ENCODE measurements at regions not wholly inside any gene's neighbourhood (a gene's known extent, or its start where the extent isn't known, plus 50 kb on each side); places are given as distances from the start of the nearest gene placed in this dataset.

DNA sequence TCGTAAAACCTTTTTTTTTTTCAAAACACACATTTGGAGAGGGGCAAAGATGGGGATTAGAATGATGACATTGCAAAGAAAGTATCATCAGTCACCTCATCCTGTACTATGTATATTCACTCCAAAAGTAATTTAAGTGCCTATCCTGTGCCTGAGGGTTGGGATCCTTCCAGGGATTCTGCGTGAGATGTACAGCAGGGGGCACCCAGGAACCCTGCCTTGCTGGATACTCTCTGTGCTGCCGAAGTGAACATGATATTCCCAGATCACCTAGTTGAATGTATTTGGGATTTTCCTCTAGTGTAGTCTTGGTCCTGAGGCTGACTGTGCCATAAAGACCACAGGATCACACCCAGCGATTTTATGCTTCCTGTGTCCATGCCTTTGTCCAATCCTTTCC, 372.7 kb downstream of the IPO8 start:
- in situ Hi-C loops (cut with MboI; ENCODE audit: low pct_unique_long_range_greater_than_20kb, low sequenced_read_pairs, unreplicated experiment) = no loop called here
- DNase-seq (ENCODE audit: low spot score) = no peak
- TF ChIP-seq, protein P1, sequence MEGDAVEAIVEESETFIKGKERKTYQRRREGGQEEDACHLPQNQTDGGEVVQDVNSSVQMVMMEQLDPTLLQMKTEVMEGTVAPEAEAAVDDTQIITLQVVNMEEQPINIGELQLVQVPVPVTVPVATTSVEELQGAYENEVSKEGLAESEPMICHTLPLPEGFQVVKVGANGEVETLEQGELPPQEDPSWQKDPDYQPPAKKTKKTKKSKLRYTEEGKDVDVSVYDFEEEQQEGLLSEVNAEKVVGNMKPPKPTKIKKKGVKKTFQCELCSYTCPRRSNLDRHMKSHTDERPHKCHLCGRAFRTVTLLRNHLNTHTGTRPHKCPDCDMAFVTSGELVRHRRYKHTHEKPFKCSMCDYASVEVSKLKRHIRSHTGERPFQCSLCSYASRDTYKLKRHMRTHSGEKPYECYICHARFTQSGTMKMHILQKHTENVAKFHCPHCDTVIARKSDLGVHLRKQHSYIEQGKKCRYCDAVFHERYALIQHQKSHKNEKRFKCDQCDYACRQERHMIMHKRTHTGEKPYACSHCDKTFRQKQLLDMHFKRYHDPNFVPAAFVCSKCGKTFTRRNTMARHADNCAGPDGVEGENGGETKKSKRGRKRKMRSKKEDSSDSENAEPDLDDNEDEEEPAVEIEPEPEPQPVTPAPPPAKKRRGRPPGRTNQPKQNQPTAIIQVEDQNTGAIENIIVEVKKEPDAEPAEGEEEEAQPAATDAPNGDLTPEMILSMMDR (IDR thresholded peaks at IDR 0.05; ENCODE audit: extremely low read depth, insufficient read depth, missing control alignments) = no peak

DNA sequence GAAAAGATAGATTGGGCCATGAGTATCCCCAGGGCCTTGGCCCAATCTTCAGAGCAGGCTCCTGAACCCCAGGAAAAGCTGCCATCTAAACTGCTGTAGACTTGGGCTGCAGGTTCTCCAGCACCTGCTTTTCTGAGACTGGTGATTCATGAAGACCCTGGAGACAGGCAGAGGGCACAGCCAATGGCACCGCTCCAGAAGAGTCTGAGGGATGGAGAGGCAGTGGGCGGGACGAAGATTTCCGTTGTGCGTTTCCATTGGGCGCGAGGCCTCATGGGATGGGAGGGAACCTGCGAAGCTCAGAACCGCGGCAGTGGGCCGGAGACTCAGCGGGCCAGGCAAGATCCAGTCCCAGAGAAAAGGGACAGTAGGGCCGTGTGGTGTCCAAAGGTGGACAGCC, 375.1 kb downstream of the IPO8 start:
- TF ChIP-seq, protein P1 (IDR thresholded peaks at IDR 0.05; ENCODE audit: extremely low read depth, insufficient read depth, missing control alignments) = no peak
- DNase-seq (ENCODE audit: low spot score) = no peak
- in situ Hi-C loops (cut with MboI; ENCODE audit: low pct_unique_long_range_greater_than_20kb, low sequenced_read_pairs, unreplicated experiment) = no loop called here

GRCh38 chr12:30314506-30315100, 381.1 kb downstream of the IPO8 start:
- in situ Hi-C loops (cut with MboI; ENCODE audit: low pct_unique_long_range_greater_than_20kb, low sequenced_read_pairs, unreplicated experiment) = no loop called here
- DNase-seq (ENCODE audit: low spot score) = no peak
- TF ChIP-seq, protein P1 (IDR thresholded peaks at IDR 0.05; ENCODE audit: extremely low read depth, insufficient read depth, missing control alignments) = no peak

DNA sequence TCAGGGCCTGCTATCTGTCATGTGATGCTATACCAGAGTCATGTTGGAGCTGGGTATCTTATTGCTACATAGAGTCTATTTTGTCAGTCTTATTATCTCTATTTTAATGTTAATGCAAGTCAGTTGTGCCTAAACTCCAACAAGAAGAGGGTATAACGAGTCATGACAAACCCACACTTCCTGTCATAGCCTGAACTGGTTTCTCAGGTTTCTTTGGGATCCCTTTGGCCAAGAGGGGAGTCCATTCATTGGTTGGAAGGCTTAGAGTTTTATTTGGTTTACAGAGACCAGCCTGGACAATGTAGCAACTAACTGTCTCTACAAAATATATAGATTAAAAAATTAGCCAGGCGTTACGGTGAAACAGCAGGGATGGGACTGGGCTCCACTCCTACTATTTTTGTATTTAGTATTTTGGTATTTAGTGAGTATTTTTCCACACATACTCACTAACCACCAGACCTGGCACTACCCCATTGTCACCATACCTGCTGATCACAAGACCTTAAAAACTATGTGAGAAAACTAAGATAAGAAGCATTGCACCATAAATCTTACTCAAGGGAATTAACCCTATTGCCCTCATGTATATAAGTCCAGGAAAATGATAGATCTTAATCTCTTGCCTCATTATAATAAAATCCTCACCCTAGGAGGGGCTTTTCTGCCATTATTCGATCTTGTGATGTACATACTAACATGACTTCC, 387.5 kb downstream of the IPO8 start:
- no peak for DNase-seq (ENCODE audit: low spot score)
- in situ Hi-C loops (cut with MboI; ENCODE audit: low pct_unique_long_range_greater_than_20kb, low sequenced_read_pairs, unreplicated experiment) = no loop called here
- TF ChIP-seq, protein P1 (IDR thresholded peaks at IDR 0.05; ENCODE audit: extremely low read depth, insufficient read depth, missing control alignments) = no peak

DNA sequence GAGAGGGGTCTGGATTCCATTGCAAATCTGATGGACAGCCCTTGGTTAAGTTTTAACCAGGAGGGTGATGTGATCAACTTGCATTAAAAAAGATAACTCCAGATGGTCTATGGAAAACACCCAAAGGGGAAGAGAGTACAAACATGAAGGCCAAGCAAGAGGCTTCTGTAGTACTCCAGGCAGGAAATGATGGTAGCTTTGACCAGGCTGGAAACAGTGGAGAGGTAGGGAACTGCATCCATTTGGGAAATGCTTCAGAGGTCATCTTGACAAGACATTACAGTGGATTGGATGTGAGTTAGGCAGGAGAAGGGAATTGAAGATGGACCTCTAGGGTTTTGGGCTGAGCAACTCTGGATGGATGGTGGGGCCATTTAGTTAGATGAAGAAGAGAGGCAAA, 391.1 kb downstream of the IPO8 start:
- no peak for DNase-seq (ENCODE audit: low spot score)
- TF ChIP-seq, protein P1 (IDR thresholded peaks at IDR 0.05; ENCODE audit: extremely low read depth, insufficient read depth, missing control alignments) = no peak
- in situ Hi-C loops (cut with MboI; ENCODE audit: low pct_unique_long_range_greater_than_20kb, low sequenced_read_pairs, unreplicated experiment) = no loop called here

DNA sequence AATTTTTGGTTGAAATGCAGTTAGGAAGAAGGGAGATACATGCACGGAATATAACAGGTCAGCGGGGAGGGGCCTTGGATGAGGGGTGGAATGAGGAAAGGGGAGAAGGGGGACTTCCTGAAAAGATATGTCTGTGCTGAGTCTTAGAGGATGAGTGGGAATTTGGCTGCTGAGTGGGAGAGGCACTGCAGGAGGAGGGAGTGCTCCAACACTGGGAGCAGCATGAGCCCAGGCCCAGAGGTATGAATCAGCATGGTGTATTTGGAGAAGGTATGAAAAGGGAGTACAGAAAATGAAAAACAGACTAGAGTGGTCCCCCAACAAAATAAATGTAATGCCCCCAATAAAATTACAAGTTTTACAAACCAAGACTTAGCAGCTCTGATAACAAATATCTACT, 394.4 kb downstream of the IPO8 start:
- DNase-seq (ENCODE audit: low spot score) = no peak
- TF ChIP-seq, protein P1 (IDR thresholded peaks at IDR 0.05; ENCODE audit: extremely low read depth, insufficient read depth, missing control alignments) = no peak
- in situ Hi-C loops (cut with MboI; ENCODE audit: low pct_unique_long_range_greater_than_20kb, low sequenced_read_pairs, unreplicated experiment) = no loop called here

Measured in GM13977 (cell line).